GM19043 (cell line): ENCODE measurements at regions not wholly inside any gene's neighbourhood (a gene's known extent, or its start where the extent isn't known, plus 50 kb on each side); places are given as distances from the start of the nearest gene placed in this dataset.
"Not testable (repeated sequence)": the region's sequence is repeated elsewhere in the genome, so short reads cannot be mapped to it uniquely, and the experiment has no call there.

Source experiments
- ATAC-seq: cut with Tn5 transposase; IDR thresholded peaks from one replicate; pipeline ENCODE4 v1.9.1; 2021; ENCODE audit warnings: low read depth; ENCODE audit not compliant: unreplicated experiment

GRCh38 chr1:83306811-83307210 is 692.1 kb downstream of the TTLL7 start:
- not testable (repeated sequence) for ATAC-seq

- not testable (repeated sequence) for ATAC-seq
Observed at GRCh38 chr1:83295594-83295993, 703.3 kb downstream of the TTLL7 start.

- not testable (repeated sequence) for ATAC-seq
Observed at GRCh38 chr1:83287391-83287790, 711.5 kb downstream of the TTLL7 start.

- not testable (repeated sequence) for ATAC-seq
Observed at GRCh38 chr1:83274656-83275055, 724.3 kb downstream of the TTLL7 start.

GRCh38 chr1:83272484-83272883 is 726.4 kb downstream of the TTLL7 start:
- not testable (repeated sequence) for ATAC-seq

GRCh38 chr1:83271834-83272233 is 727.1 kb downstream of the TTLL7 start:
- ATAC-seq = not testable (repeated sequence)

GRCh38 chr1:83270801-83271200 is 728.1 kb downstream of the TTLL7 start:
- ATAC-seq = not testable (repeated sequence)

GRCh38 chr1:83263808-83264207 is 735.1 kb downstream of the TTLL7 start:
- ATAC-seq = not testable (repeated sequence)

GRCh38 chr1:83251687-83252086 is 747.2 kb downstream of the TTLL7 start:
- not testable (repeated sequence) for ATAC-seq

- not testable (repeated sequence) for ATAC-seq
Observed at GRCh38 chr1:83246780-83247179, 752.2 kb downstream of the TTLL7 start.

GRCh38 chr1:83244832-83245231 is 754.1 kb downstream of the TTLL7 start:
- ATAC-seq = not testable (repeated sequence)

- not testable (repeated sequence) for ATAC-seq
Observed at GRCh38 chr1:83239568-83239967, 759.4 kb downstream of the TTLL7 start.

- not testable (repeated sequence) for ATAC-seq
Observed at GRCh38 chr1:83238654-83239053, 760.3 kb downstream of the TTLL7 start.

GRCh38 chr1:83219788-83220187 is 779.1 kb downstream of the TTLL7 start:
- not testable (repeated sequence) for ATAC-seq

- not testable (repeated sequence) for ATAC-seq
Observed at GRCh38 chr1:83218036-83218716, 780.8 kb downstream of the TTLL7 start.

GRCh38 chr1:83214317-83214716 is 784.6 kb downstream of the TTLL7 start:
- ATAC-seq = not testable (repeated sequence)

- not testable (repeated sequence) for ATAC-seq
Observed at GRCh38 chr1:83213648-83214047, 785.3 kb downstream of the TTLL7 start.

- ATAC-seq = not testable (repeated sequence)
Observed at GRCh38 chr1:83212033-83212432, 786.9 kb downstream of the TTLL7 start.

- not testable (repeated sequence) for ATAC-seq
Observed at GRCh38 chr1:83208540-83208939, 790.4 kb downstream of the TTLL7 start.

- not testable (repeated sequence) for ATAC-seq
Observed at GRCh38 chr1:83194610-83195009, 804.3 kb downstream of the TTLL7 start.

- not testable (repeated sequence) for ATAC-seq
Observed at GRCh38 chr1:83182033-83182728, 816.8 kb downstream of the TTLL7 start.

GRCh38 chr1:83180621-83181020 is 818.3 kb downstream of the TTLL7 start:
- not testable (repeated sequence) for ATAC-seq
